IPS-18c (cell line): ENCODE measurements at regions not wholly inside any gene's neighbourhood (a gene's known extent, or its start where the extent isn't known, plus 50 kb on each side); places are given as distances from the start of the nearest gene placed in this dataset.
"Not testable (repeated sequence)": the region's sequence is repeated elsewhere in the genome, so short reads cannot be mapped to it uniquely, and the experiment has no call there.

Source experiments
- H3K4me3 ChIP-seq: 2 replicates; pipeline ENCODE4 v1.7.0; 2013; ENCODE audit warnings: low read depth, mild to moderate bottlenecking, low read length, moderate library complexity; ENCODE audit not compliant: insufficient read depth
- H3K9me3 ChIP-seq: one replicate; pipeline ENCODE4 v1.6.1; 2013; ENCODE audit warnings: mild to moderate bottlenecking, low read length, moderate library complexity; ENCODE audit not compliant: control insufficient read depth, insufficient read depth

GRCh38 chr5:69004127-69004526 is 89.7 kb upstream of the SLC30A5 start:
- H3K4me3 ChIP-seq: no peak overlapping the region
- H3K9me3 ChIP-seq: no peaks in the 10 kb centered on the region

- H3K4me3 ChIP-seq: no peak overlapping the region
- no peaks in the 10 kb centered on the region for H3K9me3 ChIP-seq
Measured at GRCh38 chr5:69004676-69005075, 89.1 kb upstream of the SLC30A5 start.

GRCh38 chr5:69006030-69006429 is 87.8 kb upstream of the SLC30A5 start:
- no peak overlapping the region for H3K4me3 ChIP-seq
- H3K9me3 ChIP-seq: no peaks in the 10 kb centered on the region

- Histone ChIP-seq H3K4me3 (no peak overlapping the region), H3K9me3 (no peaks in the 10 kb centered on the region)
Measured at GRCh38 chr5:69007163-69007562, 86.7 kb upstream of the SLC30A5 start.

- no peak overlapping the region for H3K4me3 ChIP-seq
- no peaks in the 10 kb centered on the region for H3K9me3 ChIP-seq
Measured at GRCh38 chr5:69007726-69008368, 86.0 kb upstream of the SLC30A5 start.

- no peaks in the 10 kb centered on the region for H3K9me3 ChIP-seq
- H3K4me3 ChIP-seq: no peak overlapping the region
Measured at GRCh38 chr5:69010476-69010875, 83.3 kb upstream of the SLC30A5 start.

GRCh38 chr5:69011910-69012309 is 81.9 kb upstream of the SLC30A5 start:
- Histone ChIP-seq H3K4me3 (no peak overlapping the region), H3K9me3 (no peaks in the 10 kb centered on the region)

- H3K9me3 ChIP-seq: no peaks in the 10 kb centered on the region
- no peak overlapping the region for H3K4me3 ChIP-seq
Measured at GRCh38 chr5:69013481-69013880, 80.3 kb upstream of the SLC30A5 start.

- H3K4me3 ChIP-seq, H3K9me3 ChIP-seq: not testable (repeated sequence)
Measured at GRCh38 chr5:69014007-69014406, 79.8 kb upstream of the SLC30A5 start.

- Histone ChIP-seq H3K4me3 (no peak overlapping the region), H3K9me3 (no peaks in the 10 kb centered on the region)
Measured at GRCh38 chr5:69019668-69020375, 74.0 kb upstream of the SLC30A5 start.

- H3K9me3 ChIP-seq: no peaks in the 10 kb centered on the region
- no peak overlapping the region for H3K4me3 ChIP-seq
Measured at GRCh38 chr5:69024241-69024651, 69.6 kb upstream of the SLC30A5 start.

GRCh38 chr5:69029292-69029691 is 64.5 kb upstream of the SLC30A5 start:
- Histone ChIP-seq H3K4me3 (no peak overlapping the region), H3K9me3 (no peaks in the 10 kb centered on the region)

- H3K4me3 ChIP-seq: no peak overlapping the region
- no peaks in the 10 kb centered on the region for H3K9me3 ChIP-seq
Measured at GRCh38 chr5:69030358-69031062, 63.3 kb upstream of the SLC30A5 start.

- no peak overlapping the region for H3K4me3 ChIP-seq
- H3K9me3 ChIP-seq: no peaks in the 10 kb centered on the region
Measured at GRCh38 chr5:69032009-69032408, 61.8 kb upstream of the SLC30A5 start.

GRCh38 chr5:69033690-69034089 is 60.1 kb upstream of the SLC30A5 start:
- no peak overlapping the region for H3K4me3 ChIP-seq
- no peaks in the 10 kb centered on the region for H3K9me3 ChIP-seq

- Histone ChIP-seq H3K9me3 (no peaks in the 10 kb centered on the region), H3K4me3 (no peak overlapping the region)
Measured at GRCh38 chr5:69034898-69035297, 58.9 kb upstream of the SLC30A5 start.

- Histone ChIP-seq H3K9me3 (no peaks in the 10 kb centered on the region), H3K4me3 (no peak overlapping the region)
Measured at GRCh38 chr5:69035665-69036064, 58.1 kb upstream of the SLC30A5 start.

GRCh38 chr5:69038539-69038938 is 55.3 kb upstream of the SLC30A5 start:
- no peak overlapping the region for H3K4me3 ChIP-seq
- no peaks in the 10 kb centered on the region for H3K9me3 ChIP-seq
